NCI-H2029 treated with DMSO at 0.1 percent for 48 hours (cell line): ENCODE measurements at regions not wholly inside any gene's neighbourhood (a gene's known extent, or its start where the extent isn't known, plus 50 kb on each side); places are given as distances from the start of the nearest gene placed in this dataset.

ENCODE experiments used
- DNase-seq: peaks from one replicate; lab custom pipeline; 2025; lab: John Stamatoyannopoulos, UW

DNA sequence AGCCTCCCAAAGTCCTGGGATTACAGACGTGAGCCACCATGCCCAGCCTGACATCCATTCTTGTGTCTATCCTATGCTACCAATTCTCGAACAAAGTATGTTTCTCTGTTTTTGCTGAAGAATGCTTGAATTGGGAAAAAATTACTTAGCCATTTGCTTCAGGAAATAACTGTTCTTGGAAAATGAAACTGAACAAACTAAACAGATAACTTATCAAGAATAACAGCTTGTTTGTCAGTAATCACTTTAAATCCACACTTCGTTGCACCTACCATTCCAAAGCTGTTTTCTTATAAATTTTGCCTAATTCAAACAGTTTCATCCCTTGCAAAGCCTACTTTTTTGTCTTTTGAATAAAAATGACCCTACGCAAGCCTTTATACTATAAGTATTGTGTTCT, 672.9 kb downstream of the SUCLG1 start:
- DNase-seq = no peak

DNA sequence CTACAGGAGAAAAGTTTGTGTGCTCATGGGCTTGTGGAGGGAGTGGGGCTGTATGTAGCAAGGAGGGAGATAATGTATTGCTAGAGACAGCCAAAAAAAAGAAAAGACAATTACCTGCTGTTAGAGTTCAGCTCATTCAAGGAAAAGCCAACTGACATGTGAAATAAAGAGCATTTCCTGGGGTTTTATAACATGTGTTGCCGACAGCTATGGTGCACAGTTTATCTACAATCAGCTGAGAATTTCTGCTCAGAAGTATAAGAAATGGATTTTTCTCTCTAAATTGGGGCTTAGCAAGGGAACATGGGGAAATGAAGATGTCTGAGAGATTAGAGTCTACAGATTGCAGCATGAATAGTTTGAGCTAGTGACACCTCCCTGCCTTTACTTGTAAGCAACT, 674.1 kb downstream of the SUCLG1 start:
- no peak for DNase-seq

DNA sequence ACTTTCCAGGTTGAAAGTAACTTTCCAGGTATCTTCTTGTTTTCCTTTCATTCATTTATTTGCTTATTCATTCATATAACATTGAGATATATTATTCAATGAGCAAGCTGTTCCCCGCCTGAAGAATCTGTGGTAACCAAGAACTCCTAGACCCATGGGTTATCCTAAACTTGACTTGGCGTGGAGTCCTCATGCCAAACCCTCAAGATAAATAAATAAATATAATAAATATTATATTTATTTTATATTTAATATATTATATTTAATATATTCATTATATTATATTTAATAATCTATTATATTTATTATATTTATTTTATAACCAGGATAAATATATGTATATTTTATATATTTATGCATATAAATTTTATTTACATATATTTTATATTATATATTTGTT, 674.8 kb downstream of the SUCLG1 start:
- no peak for DNase-seq

DNA sequence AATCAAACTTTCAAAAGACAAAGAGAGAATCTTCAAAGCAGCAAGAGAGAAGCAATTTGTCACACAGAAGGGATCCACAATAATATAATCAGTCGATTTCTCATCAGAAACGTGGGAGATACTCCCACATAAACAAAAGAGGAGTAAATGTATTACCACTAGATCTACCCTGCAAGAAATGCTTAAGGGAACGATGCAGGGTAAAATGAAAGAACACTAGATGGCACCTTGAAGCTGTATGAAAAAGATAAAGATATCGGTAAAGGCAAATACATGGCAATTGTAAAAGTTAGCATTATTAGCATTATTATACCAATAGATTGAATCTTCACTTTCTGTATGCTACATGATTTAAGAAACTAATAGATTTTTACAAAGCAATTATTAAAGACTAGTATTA, 677.0 kb downstream of the SUCLG1 start:
- no peak for DNase-seq

DNA sequence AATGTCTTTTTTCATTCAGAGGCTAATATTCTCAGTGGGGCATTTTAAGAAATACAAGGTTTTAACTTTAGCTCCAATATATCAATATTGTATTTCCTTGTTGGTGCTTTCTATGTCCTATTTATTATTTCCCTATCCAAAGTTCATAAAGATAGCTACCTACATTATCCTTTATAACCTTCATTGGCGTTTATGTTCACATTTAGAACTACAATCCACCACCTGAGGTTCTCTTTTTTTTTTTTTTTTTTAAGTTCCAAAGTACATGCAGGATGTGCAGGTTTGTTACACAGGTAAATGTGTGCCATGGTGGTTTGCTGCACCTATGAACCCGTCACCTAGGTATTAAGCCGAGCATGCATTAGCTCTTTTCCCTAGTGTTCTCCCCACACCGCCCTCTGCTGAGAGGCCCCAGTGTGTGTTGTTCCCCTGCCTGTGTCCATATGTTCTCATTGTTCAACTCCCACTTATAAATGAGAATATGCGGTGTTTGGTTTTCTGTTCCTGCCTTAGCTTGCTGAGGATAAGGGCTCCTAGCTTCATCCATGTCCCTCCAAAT, 694.6 kb downstream of the SUCLG1 start:
- DNase-seq = no peak

DNA sequence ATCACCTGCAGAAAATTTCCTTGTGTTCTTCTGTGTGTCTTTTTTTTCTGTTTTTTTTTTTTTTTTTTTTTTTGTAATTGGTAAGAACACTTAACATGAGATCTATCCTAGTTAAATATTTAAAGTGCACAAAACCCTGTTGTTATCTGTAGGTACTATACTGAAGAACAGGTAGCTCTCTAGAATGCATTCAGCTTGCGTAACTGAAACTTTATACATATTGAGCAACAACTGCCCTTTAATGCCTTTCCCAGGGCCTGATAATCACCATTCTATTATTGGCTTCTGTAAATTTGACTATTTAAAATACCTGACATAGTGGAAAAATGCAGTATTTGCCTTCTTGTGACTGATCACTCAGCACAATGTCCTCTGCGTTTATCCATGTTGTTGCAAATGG, 701.8 kb downstream of the SUCLG1 start:
- peak; percentile 9 for DNase-seq

DNA sequence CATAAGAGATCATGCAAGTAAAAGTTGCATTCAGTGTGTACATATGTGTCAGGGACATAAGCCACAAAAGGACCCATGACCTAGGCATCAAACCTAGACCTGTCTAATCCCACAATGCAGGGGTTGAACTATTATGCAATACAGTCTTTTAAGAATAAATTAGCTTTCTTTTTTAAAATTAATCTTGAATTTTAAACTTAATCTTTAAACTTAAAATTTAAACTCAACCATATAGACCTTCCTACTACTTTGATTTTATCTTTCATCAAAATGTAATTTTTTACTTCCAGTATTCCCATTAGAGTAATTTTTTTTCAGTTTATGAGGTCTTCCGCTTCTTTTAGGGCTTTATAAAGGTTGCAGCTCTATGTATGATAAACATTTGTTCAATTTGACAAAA, 702.9 kb downstream of the SUCLG1 start:
- no peak for DNase-seq

DNA sequence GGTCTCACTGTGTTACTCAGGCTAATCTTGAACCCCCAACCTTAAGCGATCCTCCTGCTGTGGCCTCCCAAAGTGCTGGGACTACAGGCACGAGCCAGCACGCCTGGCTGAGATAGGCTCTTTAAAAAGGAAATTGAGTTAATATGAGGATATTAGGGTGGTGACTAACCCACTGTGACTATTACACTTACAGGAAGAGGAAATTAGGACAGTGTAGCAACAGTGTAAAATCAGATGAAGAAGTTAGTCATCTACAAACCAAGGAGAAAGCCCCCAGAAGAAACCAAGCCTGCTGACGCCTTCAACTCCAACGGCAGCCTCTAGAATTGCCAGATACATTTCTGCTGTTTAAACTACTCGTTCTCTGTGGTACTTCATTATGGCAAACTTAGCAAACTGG, 711.9 kb downstream of the SUCLG1 start:
- DNase-seq = no peak

DNA sequence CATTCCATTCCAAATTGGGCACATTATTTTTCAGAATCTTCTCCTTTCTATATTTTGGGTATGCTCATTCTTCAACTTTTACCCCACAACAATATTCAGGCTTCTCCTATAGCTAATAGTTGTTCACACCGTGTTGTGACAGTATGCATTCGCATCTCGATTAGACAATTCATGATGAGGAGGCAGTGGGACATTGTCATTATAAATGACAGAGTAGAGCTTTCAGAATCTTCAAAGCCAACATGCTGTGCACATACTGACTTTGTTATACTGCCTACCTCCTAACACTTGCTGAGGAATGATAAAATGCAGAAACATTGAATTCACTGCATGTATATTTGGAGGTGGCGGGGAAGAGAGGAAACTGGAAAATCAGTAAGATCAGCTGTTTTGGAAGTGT, 714.2 kb downstream of the SUCLG1 start:
- no peak for DNase-seq

DNA sequence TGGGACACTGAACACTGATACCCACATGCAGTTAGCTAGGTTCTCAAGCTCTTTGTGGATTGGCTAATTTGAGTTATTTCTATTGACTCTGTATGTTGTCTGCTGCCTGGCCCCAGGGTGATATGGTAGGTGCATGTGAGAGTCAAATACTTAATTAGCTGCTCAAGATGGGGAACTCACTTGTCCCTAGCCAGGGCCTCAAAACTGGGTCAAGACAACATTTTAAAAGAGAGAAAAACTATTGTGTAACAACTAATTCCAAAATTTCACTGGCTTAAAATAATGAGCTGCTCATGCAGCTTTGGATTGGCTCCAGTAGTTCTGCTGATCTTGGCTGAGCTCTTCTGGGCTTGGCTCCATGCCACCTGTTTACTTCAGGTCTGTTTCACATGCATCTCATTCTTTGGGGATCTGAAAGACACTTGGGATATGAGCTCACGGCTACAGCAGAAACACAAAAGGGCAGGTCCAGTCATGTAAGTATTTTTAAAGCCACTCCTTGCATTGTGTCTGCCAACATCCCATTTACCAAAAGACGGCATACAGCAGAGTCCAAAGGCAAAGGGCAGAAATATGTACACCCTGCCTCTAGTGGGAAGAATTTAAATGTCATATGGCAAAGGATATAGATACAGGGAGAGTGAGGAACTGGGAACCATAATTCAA, 716.8 kb downstream of the SUCLG1 start:
- DNase-seq = peak; percentile 11

DNA sequence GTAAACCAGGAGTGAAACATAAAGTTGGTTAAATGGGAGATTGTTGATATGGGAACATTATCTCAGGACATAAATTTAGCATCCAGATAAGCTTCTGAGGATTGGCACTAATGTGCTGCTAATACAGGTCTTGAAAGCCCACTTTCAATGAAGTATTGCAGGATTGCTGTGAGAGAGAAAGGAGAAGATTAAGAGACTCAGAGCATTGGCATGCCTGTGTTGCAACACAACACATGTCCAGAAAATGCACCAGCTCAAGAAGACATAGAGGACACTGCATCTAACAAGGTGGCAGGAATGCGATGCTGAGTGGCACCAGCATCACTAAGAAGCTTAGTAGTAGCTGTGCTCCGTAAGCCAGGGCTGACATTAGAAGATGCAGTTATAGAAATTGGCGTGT, 728.9 kb downstream of the SUCLG1 start:
- no peak for DNase-seq

DNA sequence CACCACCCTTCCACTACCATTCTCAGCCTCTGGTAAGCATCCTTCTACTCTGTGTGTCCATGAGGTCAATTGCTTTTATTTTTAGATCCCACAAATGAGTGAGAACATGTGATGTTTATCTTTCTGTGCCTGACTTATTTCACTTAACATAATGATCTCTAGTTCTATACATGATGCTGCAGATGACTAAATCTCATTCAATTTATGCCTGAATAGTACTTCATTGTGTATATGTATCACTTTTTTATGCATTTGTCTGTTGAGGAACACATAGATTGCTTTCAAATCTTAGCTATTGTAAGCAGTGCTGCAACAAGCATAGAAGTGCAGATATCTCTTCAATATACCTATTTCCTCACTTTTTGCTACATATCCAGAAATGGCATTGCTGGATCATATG, 733.3 kb downstream of the SUCLG1 start:
- DNase-seq = no peak

DNA sequence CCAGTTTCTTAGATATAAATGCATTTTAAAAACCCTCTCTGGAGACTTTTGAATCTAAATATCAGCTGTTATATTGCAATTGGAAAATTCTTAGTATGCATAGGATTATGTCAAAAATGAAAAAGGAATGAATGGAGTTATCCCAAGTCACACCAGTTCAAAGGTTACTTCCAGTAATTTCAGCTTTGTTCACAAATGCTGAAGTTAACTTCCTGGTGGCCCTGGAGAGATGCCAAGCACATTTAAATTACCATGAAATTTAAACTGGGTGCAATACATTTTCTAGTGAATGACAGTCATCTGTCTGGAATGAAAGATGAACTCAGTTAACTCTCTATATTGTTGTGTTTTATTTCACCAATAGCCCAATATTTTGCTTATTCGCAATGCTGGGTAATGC, 753.9 kb downstream of the SUCLG1 start:
- DNase-seq = no peak

DNA sequence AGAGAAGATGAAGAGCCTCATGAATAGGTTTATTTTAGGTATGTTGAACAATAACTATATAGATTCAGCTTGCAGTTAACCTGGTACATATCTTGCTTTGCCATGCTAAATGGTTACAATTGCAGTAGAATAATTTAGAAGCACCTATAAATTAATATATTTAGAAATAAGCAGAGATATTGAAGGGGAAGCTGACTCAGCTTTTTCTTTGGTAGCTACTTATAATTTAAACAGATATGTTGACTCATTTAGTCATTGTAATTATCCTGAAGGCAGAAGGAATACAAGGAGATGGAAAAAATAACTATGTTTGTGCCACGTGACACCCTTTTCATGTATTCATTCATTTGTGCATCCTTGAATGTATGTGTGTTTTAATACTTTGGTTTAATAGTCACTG, 755.5 kb downstream of the SUCLG1 start:
- no peak for DNase-seq

DNA sequence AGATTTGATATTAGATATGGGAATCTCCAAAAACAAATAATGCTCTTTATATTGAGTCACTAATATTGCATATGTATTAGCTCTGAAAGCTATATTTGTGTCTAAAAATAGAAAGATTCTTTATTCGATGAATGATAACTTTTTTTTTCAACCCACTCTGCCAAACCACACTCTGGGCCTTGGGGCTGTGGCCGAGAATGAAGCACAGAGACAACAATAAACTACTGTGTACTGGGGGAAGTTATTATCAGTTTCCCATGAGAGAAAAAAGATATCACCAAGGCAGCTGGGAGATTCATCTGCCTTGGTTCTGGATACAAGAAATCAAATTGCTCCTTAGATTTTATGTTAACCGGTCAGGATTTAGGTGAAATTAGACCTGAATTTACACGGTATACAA, 762.2 kb downstream of the SUCLG1 start:
- no peak for DNase-seq

DNA sequence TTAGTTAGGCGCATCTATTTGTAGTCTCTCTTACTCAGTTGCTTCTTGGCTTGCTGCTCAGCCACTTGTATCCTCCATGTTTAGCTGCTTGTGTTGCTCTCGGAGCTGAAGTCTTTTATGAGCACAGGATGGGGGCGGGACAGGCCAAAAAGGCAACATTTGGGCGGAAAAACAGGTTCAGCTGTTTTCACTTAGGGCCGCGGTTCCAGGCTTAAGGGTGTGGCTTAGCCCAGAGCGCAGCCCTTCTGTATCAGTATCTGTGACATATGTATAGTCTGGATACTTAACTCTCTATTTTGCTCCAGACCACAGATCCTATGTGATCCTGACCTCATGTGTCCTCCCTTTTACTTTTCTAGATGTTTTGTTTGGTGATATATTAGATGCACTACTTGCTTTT, 763.5 kb downstream of the SUCLG1 start:
- no peak for DNase-seq

DNA sequence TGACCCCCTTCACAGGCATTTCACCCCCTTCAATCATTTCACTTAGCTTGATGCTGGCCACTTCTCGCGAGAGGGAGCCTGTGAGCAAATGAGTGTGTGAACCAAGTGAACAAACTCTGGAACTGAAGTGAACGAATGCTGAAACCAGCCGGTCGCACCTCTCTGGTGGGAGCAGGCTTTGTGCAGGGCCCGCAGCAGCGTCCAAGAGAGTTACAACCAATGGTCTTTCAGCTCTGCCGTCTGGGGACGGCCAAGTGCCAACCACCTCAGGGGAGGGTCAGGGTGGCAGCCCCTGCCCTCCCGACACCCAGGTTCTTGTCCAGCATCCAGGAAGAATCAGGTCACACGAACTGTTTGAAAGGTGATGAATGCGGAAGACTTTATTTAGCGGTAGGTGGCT, 764.0 kb downstream of the SUCLG1 start:
- DNase-seq = no peak

DNA sequence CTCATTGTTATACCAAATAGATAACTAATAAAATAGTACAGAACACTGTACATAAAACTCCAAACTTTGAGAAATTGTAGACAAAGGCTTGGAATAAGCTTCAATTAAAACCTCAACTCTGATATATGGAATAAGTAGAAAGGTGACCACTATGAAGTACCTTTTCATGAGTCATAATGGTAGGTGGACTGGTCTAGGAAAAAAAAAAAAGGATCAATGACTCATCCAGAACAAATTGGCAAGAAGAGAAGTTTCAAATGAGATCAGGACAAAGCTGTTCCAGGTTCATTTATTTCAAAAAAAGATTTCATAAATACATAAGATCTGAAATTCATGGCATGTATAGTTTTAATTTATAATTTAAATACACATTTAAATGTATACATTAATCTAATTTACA, 769.7 kb downstream of the SUCLG1 start:
- no peak for DNase-seq

DNA sequence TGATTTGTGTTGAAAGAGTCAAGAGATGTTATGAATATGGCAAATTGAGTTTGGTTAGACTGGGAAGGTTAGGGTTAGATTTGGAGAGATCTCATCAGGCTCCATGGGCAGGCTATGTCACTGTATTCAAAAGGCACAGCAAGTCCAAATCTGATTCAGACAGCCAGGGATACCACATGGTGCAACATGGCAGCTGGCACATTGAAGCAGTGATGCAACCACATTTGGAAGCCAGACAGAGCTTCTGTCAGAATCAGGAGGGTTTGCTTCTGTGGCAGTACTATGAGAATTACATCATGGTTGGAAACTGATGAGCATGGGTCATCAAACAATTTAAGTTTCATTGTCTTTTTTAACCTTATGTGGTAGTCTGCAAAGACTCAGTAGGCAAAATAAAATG, 772.2 kb downstream of the SUCLG1 start:
- no peak for DNase-seq

DNA sequence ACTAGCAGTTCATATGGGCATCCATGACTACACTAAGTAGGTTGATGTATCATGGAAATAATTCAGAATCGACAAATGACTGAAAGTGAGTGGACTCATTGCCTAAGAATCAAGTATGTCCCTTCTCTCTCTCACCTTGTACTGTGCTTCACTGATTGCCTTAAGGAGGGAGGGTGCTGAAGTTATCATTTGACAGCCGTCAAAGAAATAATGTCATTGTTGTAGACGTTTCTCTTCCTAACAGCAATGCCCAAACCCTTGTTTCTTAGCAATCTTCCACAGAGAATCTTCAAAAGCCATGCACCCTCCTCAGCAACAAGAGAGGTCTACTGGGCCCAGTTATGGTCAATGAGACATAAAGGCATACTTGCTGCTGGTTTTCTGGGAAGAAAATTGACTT, 785.0 kb downstream of the SUCLG1 start:
- no peak for DNase-seq

DNA sequence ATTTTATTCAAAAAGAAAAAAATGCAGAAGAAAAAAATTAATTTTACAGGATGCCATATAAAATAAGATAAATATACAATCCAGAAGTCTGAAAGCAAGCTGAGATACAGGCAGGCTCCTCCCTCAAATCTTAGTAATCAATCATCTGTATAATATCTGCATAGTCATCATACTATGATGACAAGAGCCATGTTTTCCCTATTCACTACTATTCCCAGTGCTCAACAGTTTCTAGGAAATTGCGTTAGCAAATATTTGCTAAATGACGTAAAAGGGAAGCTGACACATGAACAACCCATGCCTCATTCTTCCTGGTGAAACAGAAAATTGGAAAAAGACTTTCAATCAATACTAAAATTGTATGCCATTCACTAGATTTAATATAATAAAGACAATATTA, 793.2 kb downstream of the SUCLG1 start:
- DNase-seq = peak; percentile 62

DNA sequence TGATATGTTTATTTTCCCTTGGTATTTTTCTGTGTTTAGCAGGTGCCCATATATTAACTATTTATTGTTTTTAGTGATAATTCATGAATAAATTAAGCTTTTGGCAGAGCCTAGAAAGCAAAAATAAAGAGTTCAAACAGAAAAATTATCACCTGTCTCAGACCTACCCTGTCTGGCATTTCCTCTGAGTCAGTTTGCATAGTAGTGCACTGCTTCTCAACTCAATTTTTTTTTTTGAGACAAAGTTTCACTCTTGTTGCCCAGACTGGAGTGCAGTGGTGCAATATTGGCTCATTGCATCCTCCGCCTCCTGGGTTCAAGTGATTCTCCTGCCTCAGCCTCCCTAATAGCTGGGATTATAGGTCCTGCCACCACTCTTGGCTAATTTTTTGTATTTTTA, 793.9 kb downstream of the SUCLG1 start:
- DNase-seq = no peak

DNA sequence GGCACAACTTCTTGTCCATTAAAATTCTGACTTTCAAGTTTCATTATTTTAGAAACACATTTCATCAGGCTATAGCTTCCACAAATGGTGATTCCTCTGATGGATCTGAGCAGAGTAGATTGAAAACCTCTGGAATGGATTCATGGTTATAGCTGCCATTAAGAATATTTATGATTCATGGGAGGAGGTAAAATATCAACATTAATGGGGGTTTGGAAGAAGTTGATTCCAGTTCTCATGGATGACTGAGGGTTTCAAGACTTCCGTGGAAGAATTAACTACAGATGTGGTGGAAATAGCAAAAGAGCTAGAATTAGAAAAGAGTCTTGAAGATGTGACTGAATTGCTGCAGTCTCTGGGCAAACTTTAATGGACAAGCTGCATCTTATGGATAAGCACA, 797.4 kb downstream of the SUCLG1 start:
- no peak for DNase-seq

DNA sequence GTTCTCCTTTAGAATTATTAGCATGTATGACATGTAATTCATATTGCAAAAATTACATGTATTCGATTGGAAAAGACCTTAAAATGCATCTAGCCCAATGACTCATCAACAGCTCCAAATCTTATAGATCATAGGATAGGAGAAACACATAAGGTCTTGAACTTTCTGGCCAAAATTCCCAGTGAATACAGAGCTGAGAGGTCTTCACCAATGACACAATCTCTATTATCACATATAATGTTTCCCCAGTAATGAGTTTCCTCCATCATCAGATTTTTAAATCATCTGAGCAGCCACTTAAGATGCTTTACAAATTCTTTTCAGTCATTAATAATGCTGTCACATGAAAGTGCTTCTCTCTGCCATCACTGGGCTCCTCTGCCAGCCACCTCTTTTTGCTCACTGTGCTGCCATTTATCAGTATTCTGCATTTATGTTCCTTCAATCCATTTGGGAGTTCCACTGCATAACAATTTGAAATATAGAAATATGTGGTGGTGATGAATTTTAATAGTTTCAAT, 804.9 kb downstream of the SUCLG1 start:
- no peak for DNase-seq
